ENCODE measurements at regions not wholly inside any gene's neighbourhood (a gene's known extent, or its start where the extent isn't known, plus 50 kb on each side); places are given as distances from the start of the nearest gene placed in this dataset.

DNA sequence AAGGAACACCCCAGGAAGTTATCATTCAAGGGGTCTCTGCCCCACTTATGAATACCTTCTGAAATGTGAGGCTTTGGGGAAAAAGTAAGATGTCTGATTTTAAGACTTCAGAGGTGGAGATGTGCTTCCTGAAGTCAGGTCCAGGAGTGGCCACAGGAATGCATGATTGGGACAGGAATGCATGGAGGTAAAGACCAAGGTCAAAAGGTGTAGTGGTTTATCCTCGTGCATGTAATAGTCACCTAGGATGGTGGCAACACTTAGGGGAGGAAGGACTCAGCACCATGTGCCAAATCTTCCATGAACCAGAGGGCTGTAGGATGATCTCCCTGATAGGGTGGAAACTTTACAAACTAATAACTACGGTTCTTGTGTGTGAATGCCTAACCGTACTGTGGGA lies 217.3 kb downstream of the C12orf75 start:
- Histone ChIP-seq H3K4me1 (ENCODE audit: control insufficient read depth in 1 of 2, insufficient read depth in 1 of 2, low read depth in 1 of 2, low read length in 1 of 2) (no peaks in the 10 kb centered on the region), H3K36me3 (no peaks in the 10 kb centered on the region), H3K27ac (no peak overlapping the region), H3K9me3 (no peaks in the 10 kb centered on the region), H3K27me3 (no peaks in the 10 kb centered on the region), H3K4me3 (ENCODE audit: low read depth in 1 of 2, low read length in 1 of 2) (no peak overlapping the region)
- no peak for TF ChIP-seq CTCF (IDR thresholded peaks at IDR 0.05)

DNA sequence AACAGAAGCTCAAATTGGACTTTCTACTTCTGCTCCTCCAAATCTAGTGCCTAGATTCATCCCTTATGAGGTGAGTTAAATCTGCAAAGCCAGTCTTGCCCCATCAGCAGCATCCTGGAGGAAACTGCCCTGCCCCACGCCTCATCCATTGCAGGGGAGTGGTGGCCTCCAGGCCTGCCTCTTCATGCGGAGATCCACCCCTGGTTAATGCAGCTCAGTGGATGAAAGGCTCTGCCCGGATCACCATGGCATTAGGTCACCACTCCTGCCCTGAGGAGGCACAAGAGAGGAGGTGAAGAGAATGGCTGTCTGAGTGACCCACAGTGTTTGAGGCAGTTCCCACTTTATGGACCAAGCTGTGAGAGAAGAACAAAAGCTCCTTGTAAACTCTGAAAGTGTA lies 218.1 kb downstream of the C12orf75 start:
- Histone ChIP-seq H3K27me3 (no peaks in the 10 kb centered on the region), H3K4me3 (ENCODE audit: low read depth in 1 of 2, low read length in 1 of 2) (no peak overlapping the region), H3K27ac (no peak overlapping the region), H3K9me3 (no peaks in the 10 kb centered on the region), H3K4me1 (ENCODE audit: control insufficient read depth in 1 of 2, insufficient read depth in 1 of 2, low read depth in 1 of 2, low read length in 1 of 2) (no peaks in the 10 kb centered on the region), H3K36me3 (no peaks in the 10 kb centered on the region)
- TF ChIP-seq CTCF (IDR thresholded peaks at IDR 0.05) = no peak

- H3K36me3 ChIP-seq = no peaks in the 10 kb centered on the region
- no peak for TF ChIP-seq CTCF (IDR thresholded peaks at IDR 0.05)
These were observed 221.6 kb downstream of the C12orf75 start for GRCh38 chr12:105552056-105552455.

DNA sequence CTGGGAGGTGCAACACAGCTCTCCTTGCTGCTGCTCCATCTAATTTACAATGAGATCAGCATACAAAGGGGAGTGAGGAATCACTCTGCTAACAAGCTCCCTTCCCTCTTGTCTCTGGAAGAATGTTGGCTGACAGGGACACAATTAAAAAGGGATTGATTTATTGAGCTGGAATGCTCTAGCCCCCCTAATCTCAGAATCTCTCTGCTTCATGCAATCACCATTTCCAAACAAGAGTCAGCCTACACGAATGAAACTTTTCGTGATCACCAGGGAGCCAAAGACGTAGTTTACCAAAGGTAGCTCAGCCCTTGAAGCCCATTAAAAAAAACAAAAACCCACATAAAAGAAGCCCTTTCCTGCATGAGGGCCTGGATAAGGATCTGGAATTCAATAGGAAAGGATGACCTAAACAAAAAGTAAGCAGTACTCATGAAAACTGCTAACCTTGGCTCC lies 223.8 kb downstream of the C12orf75 start:
- no peaks in the 10 kb centered on the region for H3K4me1 ChIP-seq (ENCODE audit: control insufficient read depth in 1 of 2, insufficient read depth in 1 of 2, low read depth in 1 of 2, low read length in 1 of 2)
- H3K27ac ChIP-seq = no peak overlapping the region
- H3K36me3 ChIP-seq = no peaks in the 10 kb centered on the region
- no peak overlapping the region for H3K4me3 ChIP-seq (ENCODE audit: low read depth in 1 of 2, low read length in 1 of 2)
- no peaks in the 10 kb centered on the region for H3K27me3 ChIP-seq
- no peak for TF ChIP-seq CTCF (IDR thresholded peaks at IDR 0.05)
- H3K9me3 ChIP-seq = no peaks in the 10 kb centered on the region

More at GRCh38 chr12:105552056-105552455, 221.6 kb downstream of the C12orf75 start:
- Histone ChIP-seq H3K27me3 (no peaks in the 10 kb centered on the region), H3K9me3 (no peaks in the 10 kb centered on the region), H3K4me1 (ENCODE audit: control insufficient read depth in 1 of 2, insufficient read depth in 1 of 2, low read depth in 1 of 2, low read length in 1 of 2) (no peaks in the 10 kb centered on the region), H3K27ac (no peak overlapping the region), H3K4me3 (ENCODE audit: low read depth in 1 of 2, low read length in 1 of 2) (no peak overlapping the region)

GRCh38 chr12:105554856-105555255 lies 224.4 kb downstream of the C12orf75 start:
- H3K4me3 ChIP-seq (ENCODE audit: low read depth in 1 of 2, low read length in 1 of 2) = no peak overlapping the region
- no peaks in the 10 kb centered on the region for H3K36me3 ChIP-seq
- no peaks in the 10 kb centered on the region for H3K9me3 ChIP-seq
- no peak overlapping the region for H3K27ac ChIP-seq
- no peak for TF ChIP-seq CTCF (IDR thresholded peaks at IDR 0.05)
- H3K4me1 ChIP-seq (ENCODE audit: control insufficient read depth in 1 of 2, insufficient read depth in 1 of 2, low read depth in 1 of 2, low read length in 1 of 2) = no peaks in the 10 kb centered on the region
- no peaks in the 10 kb centered on the region for H3K27me3 ChIP-seq

All from neutrophil (primary cell).